Stimulated activated naive CD8-positive, alpha-beta T cell treated with anti-CD3 and anti-CD28 coated beads, Interleukin-15, Interleukin-2, amounts not matched to agents 100 ng/mL and 50 ng/mL, for 24 hours (primary cell): ENCODE measurements at regions not wholly inside any gene's neighbourhood (a gene's known extent, or its start where the extent isn't known, plus 50 kb on each side); places are given as distances from the start of the nearest gene placed in this dataset.
"Not testable (repeated sequence)": the region's sequence is repeated elsewhere in the genome, so short reads cannot be mapped to it uniquely, and the experiment has no call there.

ENCODE experiments used
- H3K27ac Mint-ChIP-seq: one replicate; pipeline ENCODE4 v1.8.0; 2021; ENCODE audit warnings: mild to moderate bottlenecking, mixed read lengths
- H3K27me3 Mint-ChIP-seq: one replicate; pipeline ENCODE4 v1.8.0; 2021; ENCODE audit warnings: mixed read lengths
- H3K36me3 Mint-ChIP-seq: one replicate; pipeline ENCODE4 v1.8.0; 2021; ENCODE audit warnings: low read depth, mixed read lengths
- H3K4me1 Mint-ChIP-seq: one replicate; pipeline ENCODE4 v1.8.0; 2021; ENCODE audit warnings: low read depth, mixed read lengths
- H3K4me3 Mint-ChIP-seq: one replicate; pipeline ENCODE4 v1.8.0; 2021; ENCODE audit warnings: mild to moderate bottlenecking, mixed read lengths
- H3K9me3 Mint-ChIP-seq: one replicate; pipeline ENCODE4 v1.8.0; 2021; ENCODE audit warnings: mixed read lengths

GRCh38 chr6:100322886-100323285 is 141.8 kb downstream of the SIM1 start:
- Mint-ChIP-seq H3K4me3 (no peak overlapping the region), H3K27me3 (no peaks in the 10 kb centered on the region), H3K36me3 (no peaks in the 10 kb centered on the region), H3K4me1 (no peaks in the 10 kb centered on the region), H3K9me3 (peaks cover 6% of the 10 kb centered on the region), H3K27ac (no peak overlapping the region)

DNA sequence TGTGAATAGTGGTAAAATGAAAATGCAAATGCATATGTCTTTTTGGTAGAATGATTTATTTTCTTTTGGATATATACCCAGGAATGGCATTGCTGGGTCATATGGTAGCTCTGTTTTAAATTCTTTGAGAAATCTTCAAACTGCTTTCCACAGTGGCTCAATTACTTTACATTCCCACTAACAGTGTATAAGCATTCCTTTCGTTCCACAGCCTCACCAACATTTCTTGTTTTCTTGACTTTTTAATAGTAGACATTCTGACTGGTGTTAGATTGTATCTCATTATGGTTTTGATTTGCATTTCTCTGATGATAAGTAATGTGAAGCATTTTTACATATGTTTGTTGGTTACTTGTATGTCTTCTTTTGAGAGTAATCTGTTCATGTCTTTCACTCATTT is 144.0 kb downstream of the SIM1 start:
- Mint-ChIP-seq H3K27me3 (no peaks in the 10 kb centered on the region), H3K27ac (no peak overlapping the region), H3K9me3 (peaks cover 6% of the 10 kb centered on the region), H3K4me3 (no peak overlapping the region), H3K36me3 (no peaks in the 10 kb centered on the region), H3K4me1 (no peaks in the 10 kb centered on the region)

GRCh38 chr6:100317031-100317430 is 147.7 kb downstream of the SIM1 start:
- Mint-ChIP-seq H3K36me3 (no peaks in the 10 kb centered on the region), H3K4me3 (no peak overlapping the region), H3K27me3 (no peaks in the 10 kb centered on the region), H3K27ac (no peak overlapping the region), H3K9me3 (peaks cover 6% of the 10 kb centered on the region), H3K4me1 (no peaks in the 10 kb centered on the region)

DNA sequence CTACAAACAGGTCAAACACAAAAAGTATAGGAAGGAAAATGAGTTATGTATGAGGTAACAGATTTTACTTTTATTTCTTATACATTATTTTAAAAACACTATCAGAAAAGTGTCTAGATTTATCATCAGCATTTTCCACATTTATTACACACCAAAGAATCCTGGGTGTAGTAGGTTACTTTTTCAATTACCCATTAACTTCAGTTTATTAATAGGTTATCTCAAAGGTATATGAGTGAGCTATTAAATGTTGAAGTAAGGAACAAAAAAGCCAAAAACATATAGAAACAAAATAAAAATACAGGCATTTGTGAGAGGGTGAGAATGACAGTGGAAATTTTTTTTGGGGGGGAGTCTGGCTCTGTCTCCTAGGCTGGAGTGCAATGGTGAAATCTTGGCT is 150.5 kb downstream of the SIM1 start:
- H3K27me3 Mint-ChIP-seq, result no peaks in the 10 kb centered on the region
- H3K4me3 Mint-ChIP-seq, result no peak overlapping the region
- H3K9me3 Mint-ChIP-seq, result no peaks in the 10 kb centered on the region
- no peak overlapping the region for H3K27ac Mint-ChIP-seq
- H3K4me1 Mint-ChIP-seq, result no peaks in the 10 kb centered on the region
- no peaks in the 10 kb centered on the region for H3K36me3 Mint-ChIP-seq

- Mint-ChIP-seq H3K27me3 (no peaks in the 10 kb centered on the region), H3K36me3 (no peaks in the 10 kb centered on the region), H3K9me3 (peaks cover 3% of the 10 kb centered on the region), H3K4me3 (no peak overlapping the region), H3K27ac (no peak overlapping the region), H3K4me1 (no peaks in the 10 kb centered on the region)
Observed at GRCh38 chr6:100311707-100312251, 152.9 kb downstream of the SIM1 start.

- H3K4me3 Mint-ChIP-seq, result no peak overlapping the region
- no peaks in the 10 kb centered on the region for H3K4me1 Mint-ChIP-seq
- H3K27me3 Mint-ChIP-seq, result no peaks in the 10 kb centered on the region
- peaks cover 3% of the 10 kb centered on the region for H3K9me3 Mint-ChIP-seq
- no peaks in the 10 kb centered on the region for H3K36me3 Mint-ChIP-seq
- no peak overlapping the region for H3K27ac Mint-ChIP-seq
Observed at GRCh38 chr6:100309174-100309573, 155.5 kb downstream of the SIM1 start.

- Mint-ChIP-seq H3K27ac (no peak overlapping the region), H3K4me1 (no peaks in the 10 kb centered on the region), H3K36me3 (no peaks in the 10 kb centered on the region), H3K9me3 (peaks cover 3% of the 10 kb centered on the region), H3K4me3 (no peak overlapping the region), H3K27me3 (no peaks in the 10 kb centered on the region)
Observed at GRCh38 chr6:100307561-100307960, 157.2 kb downstream of the SIM1 start.

DNA sequence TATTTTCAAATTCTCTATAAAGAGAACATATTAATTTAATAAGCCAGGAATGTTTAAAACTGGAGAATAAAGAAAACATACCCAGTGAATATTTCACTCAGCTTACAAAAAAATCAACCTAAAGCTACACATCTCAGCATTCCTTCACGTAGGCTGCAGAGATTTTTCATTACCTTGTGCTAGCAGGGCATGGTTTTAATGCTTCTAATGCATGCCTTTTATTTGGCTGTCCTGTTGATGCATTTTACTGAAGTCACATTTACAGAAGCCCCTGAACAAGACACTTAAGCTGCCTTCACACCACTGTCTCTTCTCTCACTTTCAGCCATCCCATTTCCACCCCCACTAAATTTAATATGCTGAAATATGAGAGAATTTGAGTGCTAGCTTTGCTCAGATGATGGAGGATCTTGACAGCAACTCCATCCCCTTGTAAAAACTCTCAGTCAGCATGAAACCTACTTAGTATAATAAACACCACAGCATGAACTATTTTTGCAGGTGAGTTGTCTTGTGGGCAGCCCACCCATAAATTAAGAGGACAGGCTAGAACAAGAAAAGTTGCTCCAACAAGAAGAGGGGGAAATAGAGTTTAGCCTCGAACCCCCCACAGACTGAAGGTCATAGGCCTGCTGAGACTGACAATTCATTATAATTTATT is 159.4 kb downstream of the SIM1 start:
- Mint-ChIP-seq H3K27ac (no peak overlapping the region), H3K27me3 (peaks cover 7% of the 10 kb centered on the region), H3K36me3 (no peaks in the 10 kb centered on the region), H3K4me1 (no peaks in the 10 kb centered on the region), H3K9me3 (peaks cover 3% of the 10 kb centered on the region), H3K4me3 (no peak overlapping the region)

DNA sequence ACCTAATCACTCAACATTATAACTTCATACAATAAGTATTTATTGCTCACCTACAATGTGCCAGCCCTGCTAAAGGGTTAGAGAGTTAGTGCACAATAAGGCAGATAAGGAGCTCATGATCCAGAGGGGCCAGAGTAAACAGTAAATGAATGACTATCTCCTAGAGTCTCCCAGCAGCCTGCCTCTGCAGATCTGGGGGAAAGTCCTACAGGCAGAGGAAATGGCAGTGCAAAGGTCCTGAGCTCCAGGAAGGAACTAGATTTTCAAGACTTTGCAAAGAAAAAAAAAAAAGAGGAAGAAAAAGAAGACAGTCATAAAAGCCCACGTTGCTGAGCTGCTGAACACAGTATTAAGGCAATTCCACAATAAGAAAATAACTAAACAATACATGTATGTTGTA is 160.1 kb downstream of the SIM1 start:
- H3K36me3 Mint-ChIP-seq, result no peaks in the 10 kb centered on the region
- no peaks in the 10 kb centered on the region for H3K4me1 Mint-ChIP-seq
- H3K27me3 Mint-ChIP-seq, result peaks cover 7% of the 10 kb centered on the region
- H3K27ac Mint-ChIP-seq, result no peak overlapping the region
- peaks cover 3% of the 10 kb centered on the region for H3K9me3 Mint-ChIP-seq
- H3K4me3 Mint-ChIP-seq, result no peak overlapping the region

GRCh38 chr6:100301731-100302130 is 163.0 kb downstream of the SIM1 start:
- no peaks in the 10 kb centered on the region for H3K36me3 Mint-ChIP-seq
- no peak overlapping the region for H3K27ac Mint-ChIP-seq
- H3K9me3 Mint-ChIP-seq, result no peaks in the 10 kb centered on the region
- peaks cover 7% of the 10 kb centered on the region for H3K27me3 Mint-ChIP-seq
- H3K4me3 Mint-ChIP-seq, result no peak overlapping the region
- no peaks in the 10 kb centered on the region for H3K4me1 Mint-ChIP-seq

DNA sequence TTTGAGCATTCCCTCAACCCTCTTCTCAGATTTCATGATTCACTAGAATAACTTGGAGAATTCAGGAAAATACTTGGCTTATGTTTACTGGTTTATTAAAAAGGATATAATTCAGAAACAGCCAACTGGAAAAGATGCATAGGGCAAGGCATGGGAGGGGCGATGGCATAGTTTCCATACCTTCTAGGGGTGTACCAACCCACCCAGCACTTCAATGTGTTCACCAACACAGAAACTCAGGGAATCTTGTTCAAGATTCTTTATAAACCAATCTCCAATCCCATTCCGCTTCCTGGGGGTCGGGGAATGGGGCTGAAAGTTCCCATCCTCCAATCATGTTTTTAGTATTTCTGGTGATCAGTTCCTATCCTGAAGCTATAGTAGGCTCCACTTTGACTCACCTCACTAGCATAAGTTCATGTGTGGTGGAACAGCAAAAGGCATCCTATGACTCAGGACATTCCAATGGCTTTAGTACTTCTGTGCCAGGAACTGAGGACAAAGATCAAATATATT is 164.4 kb downstream of the SIM1 start:
- Mint-ChIP-seq H3K4me3 (no peak overlapping the region), H3K4me1 (no peaks in the 10 kb centered on the region), H3K36me3 (no peaks in the 10 kb centered on the region), H3K27me3 (peaks cover 7% of the 10 kb centered on the region), H3K9me3 (no peaks in the 10 kb centered on the region), H3K27ac (no peak overlapping the region)

GRCh38 chr6:100296810-100297544 is 167.7 kb downstream of the SIM1 start:
- Mint-ChIP-seq H3K4me1 (no peaks in the 10 kb centered on the region), H3K27me3 (peaks cover 4% of the 10 kb centered on the region), H3K4me3 (no peak overlapping the region), H3K27ac (no peak overlapping the region), H3K36me3 (no peaks in the 10 kb centered on the region), H3K9me3 (no peaks in the 10 kb centered on the region)

GRCh38 chr6:100295172-100295571 is 169.5 kb downstream of the SIM1 start:
- H3K9me3 Mint-ChIP-seq, H3K27me3 Mint-ChIP-seq, H3K36me3 Mint-ChIP-seq, H3K27ac Mint-ChIP-seq, H3K4me3 Mint-ChIP-seq, H3K4me1 Mint-ChIP-seq: not testable (repeated sequence)

GRCh38 chr6:100289285-100289684 is 175.4 kb downstream of the SIM1 start:
- Mint-ChIP-seq H3K27me3 (no peaks in the 10 kb centered on the region), H3K4me3 (no peak overlapping the region), H3K27ac (no peak overlapping the region), H3K4me1 (no peaks in the 10 kb centered on the region), H3K36me3 (no peaks in the 10 kb centered on the region), H3K9me3 (no peaks in the 10 kb centered on the region)

DNA sequence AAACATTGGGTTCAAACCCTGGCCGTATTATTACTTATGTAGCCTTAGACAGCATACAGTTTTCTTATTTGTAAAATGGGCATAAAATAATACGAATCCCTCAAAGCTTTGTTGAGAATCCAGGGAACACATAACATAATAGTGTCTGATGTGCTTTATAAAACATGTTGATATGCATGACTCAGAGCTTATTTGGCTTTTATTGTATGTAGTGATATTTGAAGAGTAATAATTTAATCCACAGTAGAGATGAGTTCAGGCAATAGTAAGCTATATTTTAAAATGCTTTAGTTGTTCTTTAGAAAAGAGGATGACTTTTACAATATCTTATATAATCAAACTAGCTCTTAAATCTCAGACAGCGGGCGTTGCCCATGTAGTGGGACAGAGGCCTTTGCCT is 176.4 kb downstream of the SIM1 start:
- no peaks in the 10 kb centered on the region for H3K9me3 Mint-ChIP-seq
- no peak overlapping the region for H3K4me3 Mint-ChIP-seq
- H3K27ac Mint-ChIP-seq, result no peak overlapping the region
- H3K4me1 Mint-ChIP-seq, result no peaks in the 10 kb centered on the region
- no peaks in the 10 kb centered on the region for H3K36me3 Mint-ChIP-seq
- peaks cover 4% of the 10 kb centered on the region for H3K27me3 Mint-ChIP-seq
